T-helper 1 cell treated with Interleukin-12 subunit alpha and Interleukin-12 subunit beta and Interleukin-4 antibody, amounts not matched to agents 30 μg/mL and 1 μg/mL, for 36 hours (primary cell): ENCODE measurements at regions not wholly inside any gene's neighbourhood (a gene's known extent, or its start where the extent isn't known, plus 50 kb on each side); places are given as distances from the start of the nearest gene placed in this dataset.
"Not testable (repeated sequence)": the region's sequence is repeated elsewhere in the genome, so short reads cannot be mapped to it uniquely, and the experiment has no call there.

Source experiments
- H3K27ac Mint-ChIP-seq: one replicate; pipeline ENCODE4 v1.8.0; 2021; ENCODE audit warnings: mild to moderate bottlenecking, mixed read lengths
- H3K27me3 Mint-ChIP-seq: one replicate; pipeline ENCODE4 v1.8.0; 2021; ENCODE audit warnings: low read depth, mixed read lengths
- H3K36me3 Mint-ChIP-seq: one replicate; pipeline ENCODE4 v1.8.0; 2021; ENCODE audit warnings: low read depth, mixed read lengths
- H3K4me1 Mint-ChIP-seq: one replicate; pipeline ENCODE4 v1.8.0; 2021; ENCODE audit warnings: low read depth, mixed read lengths
- H3K4me3 Mint-ChIP-seq: one replicate; pipeline ENCODE4 v1.8.0; 2021; ENCODE audit warnings: mild to moderate bottlenecking, moderate library complexity, mixed read lengths
- H3K9me3 Mint-ChIP-seq: one replicate; pipeline ENCODE4 v1.8.0; 2021; ENCODE audit warnings: mixed read lengths

GRCh38 chr21:9659877-9660276, 861.5 kb upstream of the TPTE start:
- not testable (repeated sequence) for H3K27ac Mint-ChIP-seq, H3K36me3 Mint-ChIP-seq, H3K4me3 Mint-ChIP-seq, H3K27me3 Mint-ChIP-seq, H3K4me1 Mint-ChIP-seq
- peaks cover 14% of the 10 kb centered on the region for H3K9me3 Mint-ChIP-seq

GRCh38 chr21:9663914-9664729, 857.3 kb upstream of the TPTE start:
- H3K4me3 Mint-ChIP-seq, H3K27ac Mint-ChIP-seq, H3K27me3 Mint-ChIP-seq, H3K36me3 Mint-ChIP-seq, H3K9me3 Mint-ChIP-seq, H3K4me1 Mint-ChIP-seq: not testable (repeated sequence)

- H3K36me3 Mint-ChIP-seq, H3K9me3 Mint-ChIP-seq, H3K27ac Mint-ChIP-seq, H3K27me3 Mint-ChIP-seq, H3K4me3 Mint-ChIP-seq, H3K4me1 Mint-ChIP-seq: not testable (repeated sequence)
Measured at GRCh38 chr21:9675811-9676210, 845.6 kb upstream of the TPTE start.

- H3K4me1 Mint-ChIP-seq, H3K4me3 Mint-ChIP-seq, H3K9me3 Mint-ChIP-seq, H3K36me3 Mint-ChIP-seq, H3K27me3 Mint-ChIP-seq, H3K27ac Mint-ChIP-seq: not testable (repeated sequence)
Measured at GRCh38 chr21:9679029-9679428, 842.4 kb upstream of the TPTE start.

GRCh38 chr21:9688945-9689344, 832.4 kb upstream of the TPTE start:
- H3K36me3 Mint-ChIP-seq, H3K4me3 Mint-ChIP-seq, H3K9me3 Mint-ChIP-seq, H3K27me3 Mint-ChIP-seq, H3K27ac Mint-ChIP-seq, H3K4me1 Mint-ChIP-seq: not testable (repeated sequence)

- H3K9me3 Mint-ChIP-seq, H3K27me3 Mint-ChIP-seq, H3K4me1 Mint-ChIP-seq, H3K4me3 Mint-ChIP-seq, H3K36me3 Mint-ChIP-seq, H3K27ac Mint-ChIP-seq: not testable (repeated sequence)
Measured at GRCh38 chr21:9690981-9691380, 830.4 kb upstream of the TPTE start.

- H3K27me3 Mint-ChIP-seq, H3K27ac Mint-ChIP-seq, H3K36me3 Mint-ChIP-seq, H3K4me1 Mint-ChIP-seq, H3K4me3 Mint-ChIP-seq, H3K9me3 Mint-ChIP-seq: not testable (repeated sequence)
Measured at GRCh38 chr21:9695759-9696158, 825.6 kb upstream of the TPTE start.

- not testable (repeated sequence) for H3K36me3 Mint-ChIP-seq, H3K27ac Mint-ChIP-seq, H3K4me3 Mint-ChIP-seq, H3K27me3 Mint-ChIP-seq, H3K4me1 Mint-ChIP-seq, H3K9me3 Mint-ChIP-seq
Measured at GRCh38 chr21:9697751-9698150, 823.6 kb upstream of the TPTE start.

GRCh38 chr21:9705016-9705415, 816.4 kb upstream of the TPTE start:
- not testable (repeated sequence) for H3K27ac Mint-ChIP-seq, H3K4me1 Mint-ChIP-seq, H3K4me3 Mint-ChIP-seq

GRCh38 chr21:9705455-9705854, 815.9 kb upstream of the TPTE start:
- H3K36me3 Mint-ChIP-seq, H3K27ac Mint-ChIP-seq, H3K4me1 Mint-ChIP-seq, H3K27me3 Mint-ChIP-seq, H3K9me3 Mint-ChIP-seq, H3K4me3 Mint-ChIP-seq: not testable (repeated sequence)

More at GRCh38 chr21:9705016-9705415, 816.4 kb upstream of the TPTE start:
- H3K9me3 Mint-ChIP-seq, H3K27me3 Mint-ChIP-seq, H3K36me3 Mint-ChIP-seq: not testable (repeated sequence)

GRCh38 chr21:9724542-9724941, 796.8 kb upstream of the TPTE start:
- not testable (repeated sequence) for H3K4me1 Mint-ChIP-seq, H3K27ac Mint-ChIP-seq, H3K27me3 Mint-ChIP-seq, H3K4me3 Mint-ChIP-seq, H3K36me3 Mint-ChIP-seq
- peaks cover 49% of the 10 kb centered on the region for H3K9me3 Mint-ChIP-seq

GRCh38 chr21:9727187-9727586, 794.2 kb upstream of the TPTE start:
- not testable (repeated sequence) for H3K4me3 Mint-ChIP-seq, H3K27ac Mint-ChIP-seq, H3K36me3 Mint-ChIP-seq, H3K4me1 Mint-ChIP-seq, H3K27me3 Mint-ChIP-seq
- peaks cover 45% of the 10 kb centered on the region for H3K9me3 Mint-ChIP-seq

- not testable (repeated sequence) for H3K4me1 Mint-ChIP-seq, H3K27me3 Mint-ChIP-seq, H3K4me3 Mint-ChIP-seq, H3K36me3 Mint-ChIP-seq, H3K27ac Mint-ChIP-seq
- H3K9me3 Mint-ChIP-seq = peaks cover 44% of the 10 kb centered on the region
Measured at GRCh38 chr21:9728219-9728992, 793.0 kb upstream of the TPTE start.

GRCh38 chr21:9730866-9731265, 790.5 kb upstream of the TPTE start:
- Mint-ChIP-seq H3K36me3 (no peaks in the 10 kb centered on the region), H3K27me3 (no peaks in the 10 kb centered on the region), H3K27ac (no peak overlapping the region), H3K4me3 (no peak overlapping the region), H3K9me3 (peaks cover 31% of the 10 kb centered on the region), H3K4me1 (no peaks in the 10 kb centered on the region)

- peaks cover 27% of the 10 kb centered on the region for H3K9me3 Mint-ChIP-seq
- not testable (repeated sequence) for H3K4me3 Mint-ChIP-seq, H3K36me3 Mint-ChIP-seq, H3K27me3 Mint-ChIP-seq, H3K4me1 Mint-ChIP-seq, H3K27ac Mint-ChIP-seq
Measured at GRCh38 chr21:9731317-9731716, 790.1 kb upstream of the TPTE start.
